Upper lobe of left lung (tissue), 6 donors: ENCODE measurements at regions not wholly inside any gene's neighbourhood (a gene's known extent, or its start where the extent isn't known, plus 50 kb on each side); places are given as distances from the start of the nearest gene placed in this dataset.

Source experiments
- ATAC-seq, 2 donors: fragments of 200-7000 bp; cut with Tn5 transposase; one replicate each; pipeline ENCODE4 v1.9.1; 2022; ENCODE audit warnings: mild to moderate bottlenecking in 2 of 2, moderate library complexity in 2 of 2; ENCODE audit not compliant: low FRiP score in 2 of 2
- DNase-seq, 2 donors: peaks; one replicate each; pipeline ENCODE4 v3.0.0-alpha.2; 2019 to 2020
- H3K27ac ChIP-seq, 4 donors: fragments of 200-600 bp; sonication (generic); one replicate each; pipeline ENCODE4 v1.5.1; 2016 to 2019
- H3K27me3 ChIP-seq, 4 donors: fragments of 200-600 bp; sonication (generic); one replicate each; pipeline ENCODE4 v1.5.1; 2017 to 2019
- H3K36me3 ChIP-seq, 4 donors: fragments of 200-600 bp; sonication (generic); one replicate each; pipeline ENCODE4 v1.5.1; 2016 to 2019
- H3K4me1 ChIP-seq, 4 donors: fragments of 200-600 bp; sonication (generic); one replicate each; pipeline ENCODE4 v1.5.1; 2018 to 2019
- H3K4me3 ChIP-seq, 4 donors: fragments of 200-600 bp; sonication (generic); one replicate each; pipeline ENCODE4 v1.5.1; 2017 to 2019; ENCODE audit warnings: mild to moderate bottlenecking in 2 of 4, moderate library complexity in 1 of 4
- H3K9me3 ChIP-seq, 4 donors: fragments of 200-600 bp; sonication (generic); one replicate each; pipeline ENCODE4 v1.5.1; 2018 to 2019
- EP300 ChIP-seq, 4 donors: sonication (generic); formaldehyde crosslinking; IDR thresholded peaks; one replicate each; pipeline ENCODE4 v1.5.1; 2017; ENCODE audit warnings: antibody characterized with exemption in 4 of 4, control low read depth in 2 of 4
- POLR2A ChIP-seq, 4 donors: fragments of 450-650 bp; IDR thresholded peaks; one replicate each; pipeline ENCODE4 v1.5.1; 2016 to 2017; ENCODE audit warnings: antibody characterized with exemption in 4 of 4, mild to moderate bottlenecking in 2 of 4
- POLR2AphosphoS5 ChIP-seq, 2 donors: sonication (generic); formaldehyde crosslinking; IDR thresholded peaks; one replicate each; pipeline ENCODE4 v1.5.1; 2017; ENCODE audit warnings: antibody characterized with exemption in 2 of 2
- WGBS, 2 donors: methylation state at CpG; one replicate each; pipeline ENCODE4 v1.1.5; 2017 to 2018; 5-methylcytosine and 5-hydroxymethylcytosine counted together
- TF ChIP-seq, protein P1 (sequence below), 6 experiments: fragments of 450-650 bp in 4 of 6; fragments of 200-600 bp in 2 of 6; sonication (generic) in 2 of 6; IDR thresholded peaks; one replicate each; pipeline ENCODE4 v1.5.1; 2016 to 2019; ENCODE audit warnings: antibody characterized with exemption in 6 of 6
- donor health status: DM: no; HTN: no; CAD: no; lungs with moderate emphysema.
- donor health status: DM: no; HTN: yes; CAD: no; lungs with severe emphysema.

GRCh38 chr21:17438635-17439034, 74.2 kb upstream of the CXADR start:
- TF ChIP-seq, protein P1, sequence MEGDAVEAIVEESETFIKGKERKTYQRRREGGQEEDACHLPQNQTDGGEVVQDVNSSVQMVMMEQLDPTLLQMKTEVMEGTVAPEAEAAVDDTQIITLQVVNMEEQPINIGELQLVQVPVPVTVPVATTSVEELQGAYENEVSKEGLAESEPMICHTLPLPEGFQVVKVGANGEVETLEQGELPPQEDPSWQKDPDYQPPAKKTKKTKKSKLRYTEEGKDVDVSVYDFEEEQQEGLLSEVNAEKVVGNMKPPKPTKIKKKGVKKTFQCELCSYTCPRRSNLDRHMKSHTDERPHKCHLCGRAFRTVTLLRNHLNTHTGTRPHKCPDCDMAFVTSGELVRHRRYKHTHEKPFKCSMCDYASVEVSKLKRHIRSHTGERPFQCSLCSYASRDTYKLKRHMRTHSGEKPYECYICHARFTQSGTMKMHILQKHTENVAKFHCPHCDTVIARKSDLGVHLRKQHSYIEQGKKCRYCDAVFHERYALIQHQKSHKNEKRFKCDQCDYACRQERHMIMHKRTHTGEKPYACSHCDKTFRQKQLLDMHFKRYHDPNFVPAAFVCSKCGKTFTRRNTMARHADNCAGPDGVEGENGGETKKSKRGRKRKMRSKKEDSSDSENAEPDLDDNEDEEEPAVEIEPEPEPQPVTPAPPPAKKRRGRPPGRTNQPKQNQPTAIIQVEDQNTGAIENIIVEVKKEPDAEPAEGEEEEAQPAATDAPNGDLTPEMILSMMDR (IDR thresholded peaks at IDR 0.05): no peak
- TF ChIP-seq POLR2A (IDR thresholded peaks at IDR 0.05) (no peak), EP300 (IDR thresholded peaks at IDR 0.05) (no peak), POLR2AphosphoS5 (IDR thresholded peaks at IDR 0.05) (no peak)
- ATAC-seq (no peak), DNase-seq (no peak)
- WGBS, 2 donors: 60% methylated on average over 5 of the region's 5 CpGs
- no peak overlapping the region for H3K27ac ChIP-seq
- H3K9me3 ChIP-seq: no peaks in the 10 kb centered on the region
- H3K4me1 ChIP-seq: peaks cover 0 to 10% (median 4%) of the 10 kb centered on the region in 4 donors
- no peaks in the 10 kb centered on the region for H3K27me3 ChIP-seq
- H3K4me3 ChIP-seq: no peak overlapping the region
- no peaks in the 10 kb centered on the region for H3K36me3 ChIP-seq

DNA sequence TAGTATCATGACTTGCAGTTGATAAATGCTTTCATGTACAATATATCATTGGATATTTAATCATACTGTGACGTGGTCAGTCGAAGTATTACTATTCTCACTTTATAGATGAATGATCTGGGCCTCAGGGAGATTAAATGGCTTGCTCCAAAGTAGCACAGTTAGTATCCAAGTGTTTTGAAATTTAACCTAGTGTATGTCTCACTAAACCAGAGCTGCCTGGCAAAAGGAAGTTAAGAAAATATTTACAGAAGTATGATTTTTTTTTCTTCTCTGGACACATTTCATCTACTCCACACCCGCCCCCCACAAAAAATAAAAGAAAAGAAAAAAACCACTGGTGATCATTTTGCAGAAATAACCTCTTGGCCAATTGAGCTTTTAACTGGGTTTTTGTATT, 71.9 kb upstream of the CXADR start:
- Histone ChIP-seq H3K27me3 (no peaks in the 10 kb centered on the region), H3K4me1 (peaks cover 0 to 10% (median 4%) of the 10 kb centered on the region in 4 donors), H3K9me3 (no peaks in the 10 kb centered on the region), H3K36me3 (no peaks in the 10 kb centered on the region), H3K27ac (no peak overlapping the region), H3K4me3 (no peak overlapping the region)
- DNase-seq: no peak
- no peak for ATAC-seq
- no peak for TF ChIP-seq POLR2AphosphoS5 (IDR thresholded peaks at IDR 0.05)
- TF ChIP-seq POLR2A (IDR thresholded peaks at IDR 0.05): no peak
- TF ChIP-seq, protein P1 (IDR thresholded peaks at IDR 0.05): no peak
- 47 to 60% methylated on average over 3 of the region's 3 CpGs for WGBS, 2 donors

- 62 to 67% methylated on average over 1 of the region's 1 CpG for WGBS, 2 donors
- Histone ChIP-seq H3K27ac (no peak overlapping the region), H3K9me3 (no peaks in the 10 kb centered on the region), H3K36me3 (no peaks in the 10 kb centered on the region), H3K4me1 (peaks cover 0 to 10% (median 4%) of the 10 kb centered on the region in 4 donors), H3K27me3 (no peaks in the 10 kb centered on the region), H3K4me3 (no peak overlapping the region)
- TF ChIP-seq EP300 (IDR thresholded peaks at IDR 0.05) (no peak), POLR2A (IDR thresholded peaks at IDR 0.05) (no peak), POLR2AphosphoS5 (IDR thresholded peaks at IDR 0.05) (no peak)
- TF ChIP-seq, protein P1 (IDR thresholded peaks at IDR 0.05): no peak
- ATAC-seq: peak; percentile 31 to 40
- DNase-seq: peak in 1 of 2 donors; percentile 74
These were observed 71.5 kb upstream of the CXADR start for GRCh38 chr21:17441370-17441769.

DNA sequence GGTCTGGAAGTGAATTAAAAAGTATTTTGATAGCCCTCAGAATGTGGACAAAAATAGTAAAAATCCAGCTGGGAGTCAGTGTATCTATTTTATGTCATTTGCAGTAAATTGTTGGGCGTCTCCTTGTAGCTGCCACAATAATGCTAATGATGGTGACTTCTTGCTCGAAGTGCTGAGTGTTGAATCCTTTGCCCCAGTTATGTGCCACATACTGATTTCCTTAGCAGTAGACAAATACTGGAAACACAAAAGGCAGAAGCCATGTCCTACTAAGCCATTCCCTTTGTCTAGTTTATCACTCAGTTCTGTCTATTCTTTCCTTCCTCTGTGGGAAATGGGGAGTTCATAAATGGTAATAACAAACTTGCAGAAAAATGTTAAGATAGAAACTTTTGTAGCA, 70.7 kb upstream of the CXADR start:
- no peak overlapping the region for H3K4me3 ChIP-seq
- TF ChIP-seq, protein P1 (IDR thresholded peaks at IDR 0.05): no peak
- TF ChIP-seq POLR2A (IDR thresholded peaks at IDR 0.05) (no peak), EP300 (IDR thresholded peaks at IDR 0.05) (no peak), POLR2AphosphoS5 (IDR thresholded peaks at IDR 0.05) (no peak)
- H3K4me1 ChIP-seq: peaks cover 0 to 10% (median 4%) of the 10 kb centered on the region in 4 donors
- H3K9me3 ChIP-seq: no peaks in the 10 kb centered on the region
- H3K27me3 ChIP-seq: no peaks in the 10 kb centered on the region
- no peak overlapping the region for H3K27ac ChIP-seq
- DNase-seq: no peak
- 52 to 71% methylated on average over 2 of the region's 2 CpGs for WGBS, 2 donors
- ATAC-seq: no peak
- no peaks in the 10 kb centered on the region for H3K36me3 ChIP-seq

DNA sequence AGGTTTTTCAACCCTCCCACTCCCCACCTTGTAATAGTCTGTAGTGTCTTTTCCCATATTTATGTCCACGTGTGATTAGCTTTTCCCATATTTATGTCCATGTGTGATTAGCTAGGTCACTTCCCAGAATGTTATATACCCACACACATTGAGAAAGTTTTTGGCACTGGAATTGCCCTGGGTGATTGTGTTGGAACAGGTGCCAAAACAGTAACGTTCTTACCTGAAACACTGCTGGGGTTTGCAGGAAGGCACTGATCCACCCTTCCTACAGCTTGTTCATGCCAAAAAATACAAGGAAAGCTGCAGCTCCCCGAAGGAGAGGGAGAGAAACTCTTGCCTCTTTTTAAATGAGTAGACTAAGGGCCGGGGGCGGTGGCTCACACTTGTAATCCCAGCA, 68.0 kb upstream of the CXADR start:
- DNase-seq (no peak), ATAC-seq (no peak)
- Histone ChIP-seq H3K27ac (no peak overlapping the region), H3K4me3 (no peak overlapping the region), H3K27me3 (no peaks in the 10 kb centered on the region), H3K4me1 (peaks cover 0 to 10% (median 4%) of the 10 kb centered on the region in 4 donors), H3K9me3 (no peaks in the 10 kb centered on the region), H3K36me3 (no peaks in the 10 kb centered on the region)
- WGBS, 2 donors: 63 to 73% methylated on average over 5 of the region's 5 CpGs
- TF ChIP-seq POLR2A (IDR thresholded peaks at IDR 0.05): no peak
- no peak for TF ChIP-seq POLR2AphosphoS5 (IDR thresholded peaks at IDR 0.05)
- no peak for TF ChIP-seq EP300 (IDR thresholded peaks at IDR 0.05)
- TF ChIP-seq, protein P1 (IDR thresholded peaks at IDR 0.05): no peak
